ENCODE measurements at regions not wholly inside any gene's neighbourhood (a gene's known extent, or its start where the extent isn't known, plus 50 kb on each side); places are given as distances from the start of the nearest gene placed in this dataset.

DNA sequence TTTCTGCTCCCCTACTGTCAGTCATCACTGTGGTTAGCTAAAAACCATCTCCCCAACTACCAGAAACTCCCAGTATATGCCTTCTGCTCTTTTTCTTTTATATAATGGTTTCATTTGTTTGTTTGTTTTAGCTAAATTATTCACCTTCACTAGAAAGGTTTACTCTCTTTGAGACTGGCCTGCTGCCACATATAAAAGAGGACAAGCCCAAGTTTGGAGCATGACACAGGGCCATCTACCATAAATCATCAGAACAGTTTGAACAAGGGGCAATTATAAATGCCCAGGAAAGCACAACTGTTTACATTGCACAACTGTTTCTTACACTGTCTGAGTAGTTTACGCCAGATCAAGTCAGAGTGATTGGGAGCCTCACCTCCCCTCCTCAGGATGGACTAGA lies 471.0 kb upstream of the PIK3C3 start:
- TF ChIP-seq CTCF (IDR thresholded peaks at IDR 0.05) (no peak), EZH2phosphoT487 (IDR thresholded peaks at IDR 0.05) (no peak), EZH2 (IDR thresholded peaks at IDR 0.05) (no peak)
